Neural cell (in vitro differentiated cells): ENCODE measurements at regions not wholly inside any gene's neighbourhood (a gene's known extent, or its start where the extent isn't known, plus 50 kb on each side); places are given as distances from the start of the nearest gene placed in this dataset.

Source experiments
- CTCF ChIP-seq: fragments of 450-650 bp; IDR thresholded peaks from 2 replicates; pipeline ENCODE4 v1.5.1; 2014; ENCODE audit warnings: antibody characterized with exemption, mild to moderate bottlenecking, moderate library complexity; ENCODE audit not compliant: poor library complexity, severe bottlenecking
- MXI1 ChIP-seq: fragments of 450-650 bp; conservative IDR thresholded peaks from 2 replicates; pipeline ENCODE4 v1.6.1; 2014; ENCODE audit warnings: antibody characterized with exemption, mild to moderate bottlenecking; ENCODE audit not compliant: poor library complexity, severe bottlenecking
- POLR2AphosphoS5 ChIP-seq: IDR thresholded peaks from 2 replicates; pipeline ENCODE4 v1.6.1; 2012
- TAF1 ChIP-seq: IDR thresholded peaks from 2 replicates; pipeline ENCODE4 v1.6.1; 2012; ENCODE audit warnings: low read depth

GRCh38 chr5:174284873-174285272, 239.4 kb downstream of the NSG2 start:
- no peak for TF ChIP-seq POLR2AphosphoS5
- TF ChIP-seq CTCF = no peak
- TF ChIP-seq TAF1 = no peak
- no peak for TF ChIP-seq MXI1
